Neural progenitor cell (in vitro differentiated cells): ENCODE measurements at regions not wholly inside any gene's neighbourhood (a gene's known extent, or its start where the extent isn't known, plus 50 kb on each side); places are given as distances from the start of the nearest gene placed in this dataset.

Experiments
- DNase-seq: peaks from one replicate; pipeline ENCODE4 v3.0.0-alpha.2; 2016; ENCODE audit warnings: low spot score
- H2AFZ ChIP-seq: fragments of 200-600 bp; sonication (generic); replicated peaks from 2 replicates; pipeline ENCODE4 v1.6.1; 2016; ENCODE audit warnings: antibody characterized with exemption
- H3F3A ChIP-seq: fragments of 200-600 bp; sonication (generic); 2 replicates; pipeline ENCODE4 v1.6.1; 2016; ENCODE audit warnings: antibody characterized with exemption, low read depth
- H3K27ac ChIP-seq: fragments of 200-600 bp; sonication (generic); 2 replicates; pipeline ENCODE4 v1.5.1; 2016; ENCODE audit warnings: mild to moderate bottlenecking
- H3K27me3 ChIP-seq: fragments of 200-600 bp; sonication (generic); 2 replicates; pipeline ENCODE4 v1.6.1; 2016; ENCODE audit warnings: mild to moderate bottlenecking, moderate library complexity
- H3K36me3 ChIP-seq: fragments of 200-600 bp; sonication (generic); 2 replicates; pipeline ENCODE4 v1.5.1; 2016
- H3K4me1 ChIP-seq: fragments of 200-600 bp; sonication (generic); 2 replicates; pipeline ENCODE4 v1.6.1; 2016; ENCODE audit warnings: mixed run types
- H3K4me2 ChIP-seq: fragments of 200-600 bp; sonication (generic); 2 replicates; pipeline ENCODE4 v1.6.1; 2016
- H3K4me3 ChIP-seq: fragments of 200-600 bp; sonication (generic); 2 replicates; pipeline ENCODE4 v1.5.1; 2016
- H3K79me2 ChIP-seq: fragments of 200-600 bp; sonication (generic); 2 replicates; pipeline ENCODE4 v1.6.1; 2016; ENCODE audit warnings: low read depth
- H3K9ac ChIP-seq: fragments of 200-600 bp; sonication (generic); 2 replicates; pipeline ENCODE4 v1.6.1; 2016
- H3K9me3 ChIP-seq: fragments of 200-600 bp; sonication (generic); 2 replicates; pipeline ENCODE4 v1.5.1; 2016; ENCODE audit warnings: low read depth
- H4K20me1 ChIP-seq: fragments of 200-600 bp; sonication (generic); 2 replicates; pipeline ENCODE4 v1.6.1; 2016; ENCODE audit warnings: low read depth
- H3K27ac Mint-ChIP-seq: 3 replicates; pipeline ENCODE4 v1.8.0; 2021; ENCODE audit warnings: mixed read lengths
- H3K27me3 Mint-ChIP-seq: 2 replicates; pipeline ENCODE4 v1.8.0; 2022; ENCODE audit warnings: low read depth, mild to moderate bottlenecking, inconsistent platforms, moderate library complexity, mixed read lengths; ENCODE audit not compliant: insufficient read depth
- H3K36me3 Mint-ChIP-seq: 3 replicates; pipeline ENCODE4 v1.8.0; 2021; ENCODE audit warnings: mixed read lengths
- H3K4me1 Mint-ChIP-seq: 3 replicates; pipeline ENCODE4 v1.8.0; 2021; ENCODE audit warnings: mixed read lengths
- H3K4me3 Mint-ChIP-seq: 3 replicates; pipeline ENCODE4 v1.8.0; 2021; ENCODE audit warnings: mild to moderate bottlenecking, moderate library complexity, mixed read lengths
- H3K9me3 Mint-ChIP-seq: 3 replicates; pipeline ENCODE4 v1.8.0; 2020; ENCODE audit warnings: mixed read lengths
- CTCF ChIP-seq: fragments of 200-600 bp; sonication (generic); IDR thresholded peaks from 2 replicates; pipeline ENCODE4 v1.5.1; 2017; ENCODE audit warnings: antibody characterized with exemption, mild to moderate bottlenecking
- EZH2 ChIP-seq: fragments of 200-600 bp; sonication (generic); IDR thresholded peaks from 2 replicates; pipeline ENCODE4 v1.6.1; 2017; ENCODE audit warnings: antibody characterized with exemption, mild to moderate bottlenecking, moderate library complexity
- EZH2phosphoT487 ChIP-seq: fragments of 200-600 bp; sonication (generic); IDR thresholded peaks from 2 replicates; pipeline ENCODE4 v1.6.1; 2017; ENCODE audit warnings: antibody characterized with exemption

DNA sequence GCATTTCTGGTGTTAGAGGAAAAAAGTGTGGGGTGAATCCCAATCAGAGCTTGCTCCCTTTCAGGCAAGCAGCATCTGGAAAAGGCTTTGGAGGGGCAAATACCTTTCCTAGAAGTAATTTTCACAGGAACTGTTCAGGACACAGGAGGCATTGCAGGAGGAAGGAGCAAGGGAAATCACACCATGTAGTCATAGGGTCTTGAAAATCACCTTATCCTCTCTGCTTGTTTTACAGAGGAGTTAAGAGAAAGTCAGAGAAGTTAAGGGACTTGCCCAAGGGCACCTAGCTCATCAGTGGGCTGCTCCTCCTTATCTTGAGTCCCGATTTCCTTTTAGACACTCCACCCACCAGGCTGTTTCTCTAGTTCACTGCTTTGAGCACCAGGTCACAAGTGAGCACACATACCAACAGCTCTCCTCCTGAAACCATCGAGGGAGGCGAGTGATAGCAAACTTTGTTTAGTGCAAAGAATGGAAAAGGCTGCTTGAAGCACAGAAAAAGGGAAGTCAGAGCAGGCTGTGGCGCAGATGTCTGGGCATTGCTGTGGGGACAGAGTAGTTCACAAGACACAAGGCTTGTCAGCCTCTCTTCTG is 89.2 kb upstream of the CXCR4 start:
- Mint-ChIP-seq H3K27ac (peak overlapping the region; percentile 83), H3K36me3 (peaks cover 2% of the 10 kb centered on the region), H3K4me1 (peaks cover 16% of the 10 kb centered on the region), H3K27me3 (peaks cover 6% of the 10 kb centered on the region), H3K4me3 (no peak overlapping the region), H3K9me3 (peaks cover 33% of the 10 kb centered on the region)
- Histone ChIP-seq H3K4me2 (no peak overlapping the region), H3F3A (no peaks in the 10 kb centered on the region), H3K9ac (no peak overlapping the region), H3K36me3 (no peaks in the 10 kb centered on the region), H3K4me1 (no peaks in the 10 kb centered on the region), H2AFZ (no peak overlapping the region), H3K9me3 (peaks cover 3% of the 10 kb centered on the region), H3K79me2 (no peaks in the 10 kb centered on the region), H3K27me3 (no peaks in the 10 kb centered on the region), H3K27ac (no peak overlapping the region), H4K20me1 (no peaks in the 10 kb centered on the region), H3K4me3 (no peak overlapping the region)
- TF ChIP-seq CTCF, result no peak
- TF ChIP-seq EZH2, result no peak
- no peak for TF ChIP-seq EZH2phosphoT487
- DNase-seq, result no peak

DNA sequence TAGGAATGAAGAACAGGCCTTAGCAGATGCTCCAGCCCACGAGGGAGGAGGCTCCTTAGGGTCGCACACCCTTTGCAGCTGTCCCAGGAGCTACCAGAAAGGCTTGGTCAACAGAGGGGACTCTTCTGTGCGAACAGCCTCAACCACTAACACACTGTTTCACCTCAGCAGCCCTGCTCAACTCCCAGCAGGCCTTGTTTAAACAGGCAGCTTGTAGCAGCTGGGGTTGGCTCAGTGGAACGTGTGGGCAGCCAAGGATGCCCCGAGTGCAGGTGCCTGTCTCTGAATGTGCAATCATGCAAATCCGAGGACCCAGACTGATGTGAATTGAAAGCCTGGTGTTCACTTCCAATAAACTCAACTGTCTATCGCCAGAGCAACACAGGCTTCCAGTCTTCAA is 88.7 kb upstream of the CXCR4 start:
- Histone ChIP-seq H2AFZ (no peak overlapping the region), H3F3A (no peaks in the 10 kb centered on the region), H3K9me3 (peaks cover 3% of the 10 kb centered on the region), H3K4me3 (no peak overlapping the region), H3K27ac (no peak overlapping the region), H3K4me1 (no peaks in the 10 kb centered on the region), H4K20me1 (no peaks in the 10 kb centered on the region), H3K4me2 (no peak overlapping the region), H3K79me2 (no peaks in the 10 kb centered on the region), H3K27me3 (no peaks in the 10 kb centered on the region), H3K36me3 (no peaks in the 10 kb centered on the region), H3K9ac (no peak overlapping the region)
- DNase-seq, result no peak
- peaks cover 3% of the 10 kb centered on the region for H3K36me3 Mint-ChIP-seq
- peaks cover 6% of the 10 kb centered on the region for H3K27me3 Mint-ChIP-seq
- peaks cover 39% of the 10 kb centered on the region for H3K9me3 Mint-ChIP-seq
- TF ChIP-seq EZH2 (no peak), EZH2phosphoT487 (no peak), CTCF (no peak)
- H3K27ac Mint-ChIP-seq, result no peak overlapping the region
- H3K4me1 Mint-ChIP-seq, result peaks cover 16% of the 10 kb centered on the region
- H3K4me3 Mint-ChIP-seq, result no peak overlapping the region

DNA sequence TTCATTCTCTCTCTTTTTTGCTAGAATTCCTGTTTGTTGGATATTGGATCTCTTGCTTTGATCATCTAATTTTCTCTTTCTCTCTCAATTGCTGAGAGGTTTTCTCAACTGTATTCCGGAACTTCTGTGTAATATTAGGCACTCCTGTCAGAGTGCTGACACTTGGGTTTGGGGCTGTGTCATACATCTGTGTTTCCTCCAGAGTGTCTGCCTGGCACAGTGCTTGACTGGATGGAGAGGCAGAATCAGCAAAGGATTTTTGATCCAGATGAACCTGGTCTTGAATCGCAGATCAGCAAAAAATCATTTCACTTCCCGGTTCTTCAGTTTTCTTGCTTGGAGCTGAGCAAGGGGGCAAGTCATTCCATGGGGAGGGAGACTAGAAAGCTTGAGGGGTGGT is 87.7 kb upstream of the CXCR4 start:
- Histone ChIP-seq H3K4me2 (no peak overlapping the region), H3K27me3 (no peaks in the 10 kb centered on the region), H3K9ac (no peak overlapping the region), H2AFZ (no peak overlapping the region), H3K79me2 (no peaks in the 10 kb centered on the region), H4K20me1 (no peaks in the 10 kb centered on the region), H3F3A (no peaks in the 10 kb centered on the region), H3K27ac (no peak overlapping the region), H3K36me3 (no peaks in the 10 kb centered on the region), H3K4me3 (no peak overlapping the region), H3K4me1 (no peaks in the 10 kb centered on the region), H3K9me3 (peaks cover 3% of the 10 kb centered on the region)
- H3K4me3 Mint-ChIP-seq, result no peak overlapping the region
- peaks cover 37% of the 10 kb centered on the region for H3K9me3 Mint-ChIP-seq
- H3K27ac Mint-ChIP-seq, result no peak overlapping the region
- H3K4me1 Mint-ChIP-seq, result peaks cover 16% of the 10 kb centered on the region
- peaks cover 4% of the 10 kb centered on the region for H3K36me3 Mint-ChIP-seq
- TF ChIP-seq EZH2, result no peak
- no peak for TF ChIP-seq EZH2phosphoT487
- peaks cover 6% of the 10 kb centered on the region for H3K27me3 Mint-ChIP-seq
- DNase-seq, result no peak

GRCh38 chr2:136204971-136205370 is 87.0 kb upstream of the CXCR4 start:
- no peaks in the 10 kb centered on the region for H4K20me1 ChIP-seq
- H2AFZ ChIP-seq, result no peak overlapping the region
- Mint-ChIP-seq H3K36me3 (peaks cover 4% of the 10 kb centered on the region), H3K4me3 (no peak overlapping the region), H3K4me1 (peaks cover 16% of the 10 kb centered on the region), H3K27me3 (peaks cover 6% of the 10 kb centered on the region), H3K9me3 (peaks cover 32% of the 10 kb centered on the region), H3K27ac (no peak overlapping the region)
- H3K79me2 ChIP-seq, result no peaks in the 10 kb centered on the region
- no peaks in the 10 kb centered on the region for H3K4me1 ChIP-seq
- H3K9ac ChIP-seq, result no peak overlapping the region
- H3K36me3 ChIP-seq, result no peaks in the 10 kb centered on the region
- H3K27me3 ChIP-seq, result no peaks in the 10 kb centered on the region
- DNase-seq, result no peak
- H3K4me2 ChIP-seq, result no peak overlapping the region
- no peak overlapping the region for H3K27ac ChIP-seq
- TF ChIP-seq EZH2, result no peak
- no peak for TF ChIP-seq EZH2phosphoT487
- no peak for TF ChIP-seq CTCF
- H3K9me3 ChIP-seq, result peaks cover under 1% of the 10 kb centered on the region
- no peak overlapping the region for H3K4me3 ChIP-seq
- no peaks in the 10 kb centered on the region for H3F3A ChIP-seq
